GM21515 (cell line): ENCODE measurements at regions not wholly inside any gene's neighbourhood (a gene's known extent, or its start where the extent isn't known, plus 50 kb on each side); places are given as distances from the start of the nearest gene placed in this dataset.

Experiments used
- ATAC-seq: cut with Tn5 transposase; IDR thresholded peaks from one replicate; pipeline ENCODE4 v1.9.1; 2021; ENCODE audit not compliant: unreplicated experiment

DNA sequence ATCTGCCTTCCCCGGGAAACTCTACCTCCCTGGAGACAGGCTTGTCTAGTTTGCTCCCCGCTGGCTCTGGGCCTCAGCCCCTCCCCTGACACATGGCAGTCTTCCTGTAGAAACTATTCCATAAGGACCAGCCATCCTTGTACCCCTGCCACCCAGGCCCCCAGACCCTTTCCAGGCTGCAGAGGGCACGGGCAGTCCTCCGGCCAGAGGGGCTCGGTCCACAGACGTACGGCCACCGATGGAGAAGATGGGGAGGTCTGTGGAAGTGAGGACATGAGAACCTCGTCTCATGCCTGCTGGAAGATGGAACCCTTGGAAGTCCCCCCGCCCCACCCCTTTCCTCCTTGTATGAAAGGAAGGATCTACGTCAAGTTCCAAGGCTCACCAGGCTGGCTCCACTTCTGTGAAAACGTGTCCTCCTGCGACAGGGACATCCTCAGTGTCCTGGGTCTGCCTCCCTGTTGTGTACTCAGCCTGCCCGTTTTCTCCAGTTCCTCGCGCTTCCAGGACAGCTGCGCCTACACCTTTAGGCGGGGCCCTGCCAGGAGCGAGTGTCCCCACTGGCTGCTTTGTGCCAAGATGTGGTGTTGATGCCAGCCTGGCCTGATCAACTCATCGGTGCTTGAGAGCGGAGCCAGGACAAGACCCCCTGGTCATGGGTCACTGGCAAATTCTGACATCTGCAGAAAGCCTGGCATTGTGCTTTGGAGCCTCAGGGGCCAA is 414.9 kb downstream of the GLRX3 start:
- ATAC-seq: no peak

DNA sequence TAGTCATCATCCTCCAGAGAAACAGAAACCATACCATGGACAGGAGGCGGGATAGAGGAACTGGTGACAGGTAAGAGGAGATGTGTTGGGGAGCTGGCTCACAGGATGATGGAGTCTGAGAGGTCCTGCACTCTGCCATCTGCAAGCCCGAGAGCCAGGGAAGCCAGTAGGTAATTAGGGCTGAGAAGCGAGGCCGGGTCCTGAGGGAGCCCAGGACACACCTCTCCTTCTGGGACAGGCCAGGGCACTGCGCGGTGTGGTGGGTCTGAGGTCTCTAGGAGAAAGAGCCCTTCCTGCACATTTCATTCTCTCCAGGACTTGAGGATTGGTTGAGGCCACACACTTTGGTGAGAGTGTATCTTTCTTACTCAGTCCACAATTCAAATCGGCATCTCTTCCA is 415.5 kb downstream of the GLRX3 start:
- no peak for ATAC-seq

DNA sequence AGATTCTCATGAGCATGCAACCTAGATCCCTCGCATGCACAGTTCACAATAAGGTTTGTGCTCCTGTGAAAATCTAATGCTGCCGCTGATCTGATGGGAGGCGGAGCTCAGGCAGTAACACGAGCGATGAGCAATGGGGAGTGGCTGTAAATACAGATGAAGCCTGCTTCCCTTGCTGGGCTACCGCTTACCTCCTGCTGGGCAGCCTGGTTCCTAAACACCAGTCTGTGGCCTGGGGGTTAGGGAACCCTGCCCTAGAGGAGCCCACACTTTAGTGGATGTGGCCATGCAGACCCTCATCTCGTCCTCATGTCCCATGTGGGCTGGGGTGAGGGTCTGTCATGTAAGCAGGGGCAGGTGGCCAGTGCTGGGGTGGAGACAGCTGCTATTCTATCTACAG is 417.6 kb downstream of the GLRX3 start:
- no peak for ATAC-seq

DNA sequence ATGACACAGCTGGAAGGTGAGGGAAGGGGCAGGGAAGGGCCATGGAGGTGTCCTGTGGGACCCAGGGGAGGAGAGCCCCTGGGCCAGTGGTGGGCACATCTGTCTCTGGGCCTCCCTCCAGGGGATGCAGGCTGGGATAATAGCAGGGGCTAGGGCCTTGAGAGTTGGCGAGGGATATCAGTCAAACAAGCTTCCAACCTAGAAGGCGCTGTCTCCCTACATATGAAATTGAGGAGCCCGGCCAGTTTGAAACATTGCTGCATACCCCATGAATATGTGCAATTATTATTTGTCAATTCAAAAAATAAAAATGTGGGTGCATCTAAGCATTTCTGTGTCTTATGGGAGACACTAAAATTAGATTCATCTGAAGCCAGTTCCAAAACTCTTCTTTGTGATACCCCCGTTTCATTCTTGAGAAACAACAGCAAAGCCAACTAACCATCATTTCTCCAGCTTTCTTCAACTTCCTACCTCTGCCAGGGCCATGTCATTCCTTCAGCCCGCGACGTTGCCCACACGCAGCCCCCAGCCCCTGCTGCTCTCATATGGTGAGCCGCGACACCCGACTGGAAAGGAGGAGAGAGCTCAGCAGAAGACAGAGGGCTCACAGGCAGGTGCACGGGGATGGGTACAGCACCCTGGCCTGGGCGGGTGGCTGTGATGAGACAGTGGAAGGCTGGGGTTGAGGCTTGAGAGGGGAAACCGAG is 418.7 kb downstream of the GLRX3 start:
- no peak for ATAC-seq

DNA sequence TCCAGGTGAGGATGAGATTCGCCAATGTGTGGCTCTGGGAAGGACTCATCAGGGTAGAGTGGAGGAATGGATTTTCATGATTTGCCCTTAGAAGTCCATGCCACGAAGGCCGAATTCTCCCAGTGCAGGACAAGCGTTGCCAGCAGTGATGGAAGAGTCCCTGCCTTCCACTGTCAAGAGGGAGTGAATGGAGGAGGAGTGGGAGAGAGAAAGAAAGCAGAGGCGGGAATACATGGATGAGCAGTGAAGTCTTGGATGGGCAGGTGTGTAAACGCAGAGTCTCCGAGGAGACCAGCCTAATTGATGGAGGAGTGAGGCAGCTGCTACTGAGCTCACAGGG is 419.2 kb downstream of the GLRX3 start:
- no peak for ATAC-seq

DNA sequence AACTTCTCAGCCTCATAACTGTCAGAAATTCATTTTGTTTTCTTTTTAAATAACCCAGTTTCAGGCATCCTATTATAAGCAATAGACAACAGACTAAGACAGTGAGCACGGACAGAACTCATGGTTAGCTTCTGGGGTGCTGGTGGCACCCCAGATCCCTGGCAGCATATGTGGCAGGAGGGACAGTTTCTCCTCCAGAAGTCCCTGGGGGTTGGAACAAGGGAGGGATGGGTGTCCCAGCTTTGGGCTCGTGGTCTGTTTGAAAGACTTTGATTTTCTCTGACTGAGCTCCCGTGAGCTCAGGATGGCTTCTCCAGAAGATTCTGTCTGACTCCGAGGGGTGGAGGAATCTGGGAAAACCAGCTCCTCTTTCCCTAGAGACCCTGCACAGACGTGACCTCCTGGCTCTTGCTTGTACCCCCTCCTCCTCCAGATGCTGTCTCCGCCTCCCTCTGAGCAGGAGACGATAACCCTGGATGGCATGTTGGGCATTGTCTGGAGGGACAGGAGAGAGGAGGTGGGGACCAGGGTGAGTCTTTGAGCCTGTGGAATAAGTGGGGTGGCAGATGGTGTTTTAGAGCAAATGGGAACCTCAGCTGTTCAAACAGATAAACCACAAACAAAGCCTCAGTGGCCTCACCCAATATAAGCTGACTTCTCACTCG is 421.1 kb downstream of the GLRX3 start:
- no peak for ATAC-seq

DNA sequence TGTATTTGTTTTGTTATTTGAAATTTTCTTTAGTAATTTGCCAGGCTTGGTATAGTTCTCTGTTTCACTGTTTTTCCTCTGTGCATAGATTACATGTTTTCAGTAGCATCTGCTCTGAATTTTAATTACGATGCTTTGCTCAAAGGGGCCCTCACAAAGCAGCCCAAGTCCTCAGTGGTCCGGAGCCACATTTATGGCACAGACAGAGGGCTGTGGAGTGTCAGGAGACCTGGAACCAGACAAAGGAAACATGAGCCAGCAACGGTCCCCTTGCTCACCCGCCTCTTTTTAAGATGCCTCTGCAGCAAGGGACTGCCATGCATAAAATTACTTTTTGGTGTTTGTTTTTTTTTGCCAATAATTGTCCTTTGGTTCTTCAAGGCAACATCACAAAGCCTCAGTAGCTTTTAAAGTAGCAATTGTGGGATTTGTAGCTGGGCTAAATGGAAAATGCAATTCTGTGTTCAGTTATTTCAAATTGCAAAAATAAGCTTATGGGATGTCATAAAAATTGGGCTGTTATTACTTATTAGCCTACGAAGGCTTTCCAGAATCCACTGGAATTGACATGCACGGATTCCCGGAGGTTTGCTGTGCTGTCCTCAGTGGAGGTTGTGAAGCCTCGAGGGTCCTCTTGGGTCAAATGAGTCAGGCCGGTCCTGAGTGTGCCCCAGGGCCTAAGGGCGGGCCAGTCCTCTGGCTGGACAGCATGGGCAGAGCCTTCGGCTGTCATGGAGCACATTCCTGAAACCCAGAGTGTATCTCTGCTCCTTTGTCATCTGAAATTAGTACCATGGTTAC is 422.8 kb downstream of the GLRX3 start:
- no peak for ATAC-seq

DNA sequence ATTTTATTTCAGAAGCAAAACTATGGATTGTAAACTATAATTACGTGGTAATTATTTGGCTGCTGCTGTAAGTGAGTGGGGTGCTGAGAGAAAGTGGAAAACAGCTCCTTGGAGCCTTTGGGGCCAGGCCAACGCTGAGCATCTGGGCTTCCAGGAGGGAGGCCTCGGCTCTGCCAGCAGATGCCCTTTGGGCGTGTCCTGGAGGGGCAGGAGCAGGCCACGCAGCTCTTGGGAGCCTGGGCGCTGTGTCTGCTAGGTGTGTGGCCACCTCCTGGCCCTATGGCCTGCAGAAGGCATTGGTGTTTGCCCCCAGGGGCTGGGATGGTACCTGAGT is 423.3 kb downstream of the GLRX3 start:
- no peak for ATAC-seq

DNA sequence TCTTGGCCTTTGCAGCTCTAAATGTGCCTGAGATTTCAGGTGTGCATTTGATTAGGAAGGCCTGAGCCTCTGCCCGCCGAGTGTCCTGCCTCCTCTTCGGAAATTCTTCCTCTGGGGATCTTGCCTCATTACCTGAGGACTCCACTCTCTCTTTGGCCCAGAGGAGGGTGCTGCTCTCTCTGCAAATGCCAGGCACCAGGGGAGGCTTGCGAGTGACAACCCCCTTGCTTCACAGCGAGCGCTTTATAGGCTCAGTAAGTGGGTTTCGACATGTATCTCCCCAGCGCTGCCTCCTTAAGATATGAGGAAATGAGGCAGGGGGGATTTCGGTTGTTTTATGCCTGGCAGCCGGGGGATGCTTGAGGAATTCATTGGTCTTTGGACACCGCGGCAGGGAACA is 423.9 kb downstream of the GLRX3 start:
- no peak for ATAC-seq

DNA sequence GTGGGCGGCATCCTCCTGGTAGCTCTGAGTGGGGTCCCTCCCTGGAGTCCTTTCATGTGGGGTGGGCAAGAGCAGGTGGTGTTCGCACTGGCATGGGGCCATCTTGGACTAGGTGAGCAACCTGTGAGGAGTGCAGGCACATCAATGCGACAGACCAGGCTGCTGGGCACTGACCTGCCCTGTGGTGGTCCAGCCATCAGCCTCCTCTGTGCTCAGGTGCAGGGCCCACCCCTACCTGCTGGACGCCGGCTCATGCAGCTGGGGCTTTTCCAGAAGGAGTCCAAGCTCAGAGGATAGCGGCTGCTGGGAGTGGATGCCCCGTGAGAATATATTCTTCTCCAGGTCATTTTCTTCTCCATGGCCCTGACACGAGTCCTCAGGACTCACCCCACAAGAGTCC is 424.4 kb downstream of the GLRX3 start:
- no peak for ATAC-seq

DNA sequence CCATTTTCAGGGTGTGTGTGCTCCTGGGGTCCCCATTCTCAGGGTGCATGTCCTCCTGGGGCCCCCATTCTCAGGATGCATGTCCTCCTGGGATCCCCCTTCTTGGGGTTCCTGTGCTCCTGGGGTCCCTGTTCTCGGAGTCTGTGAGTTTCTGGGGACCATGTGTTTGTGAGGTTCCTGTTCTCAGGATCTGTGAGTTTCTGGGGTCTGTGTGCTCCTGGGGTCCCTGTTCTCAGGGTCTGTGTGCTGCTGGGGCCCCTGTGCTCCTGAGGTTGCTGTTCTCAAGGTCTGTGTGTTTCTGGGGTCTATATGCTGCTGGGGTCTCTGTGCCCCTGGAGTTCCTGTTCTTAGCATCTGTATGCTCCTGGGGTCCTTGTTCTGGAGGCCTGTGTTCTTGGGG is 425.5 kb downstream of the GLRX3 start:
- no peak for ATAC-seq

DNA sequence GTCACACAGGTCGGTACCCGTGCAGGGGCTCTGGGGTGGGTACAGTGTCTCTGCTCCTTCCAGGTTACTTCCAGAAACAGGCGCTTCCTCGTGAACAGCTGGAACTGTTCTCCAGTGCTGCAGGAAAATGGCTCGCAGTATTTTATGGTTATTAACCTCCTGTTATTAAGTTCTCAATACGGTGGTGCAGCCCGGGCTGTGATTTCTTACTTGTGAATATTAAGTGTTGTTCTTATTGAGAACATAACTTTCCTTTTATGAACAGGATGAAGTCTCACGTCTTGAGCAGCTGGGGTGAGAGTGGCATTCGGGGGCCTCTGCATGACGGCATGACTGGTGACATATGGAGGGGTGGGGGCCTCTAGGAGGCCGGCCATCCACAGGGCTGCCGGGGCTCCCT is 430.8 kb downstream of the GLRX3 start:
- no peak for ATAC-seq

DNA sequence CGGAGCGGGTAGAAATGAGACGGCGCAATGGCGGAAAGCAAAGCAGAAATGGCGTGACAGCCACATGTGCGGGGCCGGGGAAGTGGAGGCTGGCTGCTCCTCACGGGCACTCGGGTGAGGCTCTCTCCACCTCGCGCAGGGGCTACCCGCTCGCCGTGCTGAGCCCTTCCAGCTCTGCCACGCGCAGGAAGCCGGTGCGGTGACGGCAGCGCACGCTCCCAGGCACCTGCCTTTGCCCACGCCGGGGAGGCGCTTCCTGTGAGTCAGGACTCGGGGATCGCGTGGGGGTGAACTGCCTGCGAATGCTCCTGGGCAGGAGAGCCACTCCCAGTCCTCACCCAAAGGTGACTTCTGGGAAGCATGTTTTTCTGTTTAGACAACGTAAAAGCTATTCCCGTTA is 431.2 kb downstream of the GLRX3 start:
- ATAC-seq: no peak

DNA sequence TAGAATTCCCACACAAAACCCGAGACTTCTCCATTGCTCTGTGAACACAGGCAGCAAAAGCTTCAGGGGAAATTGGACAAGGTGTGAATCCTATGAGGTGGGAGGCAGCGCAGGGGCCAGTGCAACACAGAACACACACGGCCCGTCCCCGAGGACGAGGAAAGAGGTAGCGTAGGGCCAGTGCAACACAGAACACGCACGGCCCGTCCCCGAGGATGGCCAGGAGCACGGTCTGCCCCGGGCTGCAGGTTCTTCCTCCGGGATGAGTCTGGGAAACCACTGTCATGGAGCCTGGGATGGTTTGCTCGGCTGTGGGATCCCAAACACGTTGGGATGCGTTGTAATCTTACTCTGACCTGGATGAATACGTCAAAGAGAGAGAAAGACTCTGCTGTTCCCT is 432.1 kb downstream of the GLRX3 start:
- no peak for ATAC-seq

DNA sequence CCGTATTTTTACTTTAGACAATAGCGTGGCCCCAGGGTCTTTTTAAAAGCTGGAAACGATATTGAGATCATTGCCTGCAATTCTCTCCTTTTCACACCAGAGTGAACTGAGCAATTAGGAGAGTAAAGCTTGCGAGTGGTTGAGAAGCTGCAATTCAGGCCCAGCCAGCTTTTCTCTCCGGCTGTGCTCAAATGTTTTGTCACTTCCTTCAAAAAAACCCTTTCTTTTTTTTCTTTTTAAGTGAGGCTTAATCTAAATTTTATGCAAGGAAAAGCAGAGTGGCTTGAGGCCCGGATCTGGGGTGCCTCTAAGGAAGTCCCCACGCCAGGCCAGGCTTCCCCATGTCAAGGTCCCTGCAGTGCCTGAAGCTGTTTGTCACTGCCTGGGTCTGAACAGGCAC is 433.9 kb downstream of the GLRX3 start:
- ATAC-seq: no peak

DNA sequence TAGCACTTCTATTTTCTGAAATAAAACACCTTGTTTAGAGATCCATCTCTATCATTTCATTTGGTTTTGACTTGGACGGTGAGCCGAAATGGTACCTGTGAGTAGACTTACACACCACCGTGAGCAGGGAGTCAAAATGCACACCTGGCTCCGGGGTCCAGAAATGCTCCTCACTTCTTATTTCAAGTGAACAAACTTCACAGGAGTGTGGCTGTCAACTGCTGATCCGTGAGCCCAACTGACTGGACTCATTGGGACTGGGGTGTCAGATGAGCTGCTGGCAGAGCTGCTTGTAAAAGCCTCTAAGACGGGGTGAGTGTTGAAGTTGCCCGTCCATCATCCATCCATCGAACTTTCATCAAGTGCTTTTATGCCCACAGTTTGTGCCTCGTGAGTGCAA is 435.5 kb downstream of the GLRX3 start:
- ATAC-seq: no peak

DNA sequence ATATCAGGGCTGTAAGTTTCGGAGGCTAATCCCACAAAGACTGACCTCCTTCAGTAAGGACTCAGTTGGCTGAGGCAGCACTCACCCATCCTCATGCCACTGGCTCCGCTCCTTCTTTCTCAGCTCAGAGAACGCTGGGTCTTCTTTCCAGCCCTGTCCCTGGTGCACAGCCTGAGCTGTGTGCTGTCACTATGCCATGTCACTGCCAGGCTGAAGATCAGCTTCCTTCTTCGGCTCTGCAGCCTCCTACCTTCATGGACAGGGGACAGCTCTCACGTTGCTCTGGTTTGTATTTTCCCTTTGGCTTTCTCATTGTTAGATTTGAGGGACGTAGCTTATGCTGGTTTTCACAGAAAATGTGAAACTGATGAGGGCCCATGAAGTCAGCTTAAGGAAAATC is 437.3 kb downstream of the GLRX3 start:
- no peak for ATAC-seq

DNA sequence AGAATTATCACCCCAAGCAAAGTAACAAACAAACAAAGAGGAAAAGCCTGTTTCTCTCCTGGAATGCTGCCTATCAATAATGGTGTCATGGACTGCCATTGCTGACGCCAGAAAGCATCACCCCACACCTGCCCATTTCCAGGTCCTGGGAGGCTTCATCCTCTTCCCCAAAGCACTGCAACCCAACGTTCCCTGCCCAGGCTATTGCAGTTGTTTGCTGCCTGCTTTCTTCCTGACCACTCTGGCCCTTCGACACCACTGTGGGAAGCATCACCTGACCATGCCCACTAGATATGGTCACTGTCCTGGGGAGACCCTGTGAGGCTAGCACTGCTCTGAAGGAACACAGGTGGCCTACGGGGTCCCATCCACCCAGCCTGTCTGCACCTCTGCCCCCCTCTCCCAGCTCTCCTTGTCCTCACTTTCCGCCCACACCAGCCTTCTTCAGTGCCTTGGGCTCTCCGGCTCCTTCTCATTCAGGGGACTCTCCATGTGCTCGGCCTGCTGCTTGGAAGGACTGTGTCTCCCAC is 439.6 kb downstream of the GLRX3 start:
- no peak for ATAC-seq

DNA sequence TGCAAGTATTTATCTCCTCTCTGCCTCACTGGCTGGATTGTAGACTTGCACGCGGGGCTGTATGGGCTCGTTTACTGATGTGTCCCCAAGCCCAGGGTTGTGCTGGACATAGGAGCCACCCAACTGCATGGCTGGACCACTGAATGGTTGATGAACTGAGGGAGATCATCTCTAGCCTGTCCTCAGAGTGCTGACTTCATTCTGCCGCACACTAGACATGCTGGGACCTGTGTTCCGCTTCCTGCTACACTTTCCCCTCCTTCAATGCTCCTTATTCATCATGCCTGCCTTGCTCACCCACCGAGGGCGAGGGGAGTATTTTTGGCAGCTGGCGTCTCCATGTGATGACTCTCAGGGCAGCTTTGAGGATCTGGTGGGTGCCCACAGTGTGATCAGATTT is 440.2 kb downstream of the GLRX3 start:
- no peak for ATAC-seq

DNA sequence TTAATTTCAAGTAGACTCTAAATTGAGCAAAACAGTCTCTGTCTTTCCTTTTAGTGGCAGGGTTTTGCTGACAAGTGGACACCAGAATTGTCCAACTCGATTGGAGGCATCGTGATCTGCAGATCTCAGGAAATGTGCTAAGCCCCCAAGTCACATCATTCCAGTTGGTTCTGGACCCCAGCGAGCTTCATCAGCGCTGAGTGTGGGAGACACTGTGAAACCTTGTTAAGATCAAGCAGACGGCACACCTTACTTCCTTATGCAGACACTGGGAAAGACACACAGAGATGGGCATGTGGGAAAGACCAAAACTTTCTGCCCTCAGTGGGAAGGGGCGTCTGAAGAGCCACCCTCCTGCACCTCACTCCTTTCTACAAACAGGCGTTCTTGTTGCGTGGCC is 440.8 kb downstream of the GLRX3 start:
- ATAC-seq: no peak

DNA sequence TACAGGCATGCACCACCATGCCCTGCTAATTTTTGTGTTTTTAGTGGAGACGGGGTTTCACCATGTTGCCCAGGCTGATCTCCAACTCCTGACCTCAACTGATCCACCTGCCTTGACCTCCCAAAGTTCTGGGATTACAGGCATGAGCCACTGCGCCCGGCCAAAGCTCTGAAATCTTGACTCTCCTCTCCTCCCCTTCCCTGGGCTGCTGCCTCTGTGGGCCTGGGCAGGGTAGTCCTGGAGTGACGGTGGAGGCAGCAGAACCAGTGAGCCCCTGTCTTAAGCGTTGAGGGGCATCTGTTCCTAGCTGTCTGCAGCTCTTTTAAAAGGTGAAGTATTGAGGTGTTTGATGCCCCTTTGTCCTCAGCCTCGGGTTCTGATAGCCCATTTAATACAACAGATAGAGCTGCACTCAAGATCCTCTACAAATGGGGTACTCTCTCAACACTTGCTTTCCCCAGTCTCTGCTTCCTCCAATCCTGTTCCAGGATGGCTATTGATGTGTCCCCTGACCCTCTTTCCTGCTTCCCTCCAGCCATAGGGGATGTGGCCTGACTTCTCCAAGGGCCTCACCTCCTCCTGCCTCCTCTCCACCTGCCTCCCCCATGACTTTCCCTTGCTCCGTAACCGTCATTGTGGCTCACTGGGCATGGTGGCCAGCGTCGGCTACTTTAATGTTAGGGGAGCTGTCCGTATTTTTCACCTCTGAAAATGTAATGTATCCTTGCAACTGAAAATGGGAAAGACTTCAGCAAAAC is 442.5 kb downstream of the GLRX3 start:
- ATAC-seq: no peak
